HG03442 (cell line): ENCODE measurements at regions not wholly inside any gene's neighbourhood (a gene's known extent, or its start where the extent isn't known, plus 50 kb on each side); places are given as distances from the start of the nearest gene placed in this dataset.

Source experiments
- ATAC-seq: cut with Tn5 transposase; IDR thresholded peaks from one replicate; pipeline ENCODE4 v1.9.1; 2021; ENCODE audit warnings: mild to moderate bottlenecking, moderate library complexity; ENCODE audit not compliant: unreplicated experiment

GRCh38 chr11:32161293-32161692 lies 70.4 kb downstream of the RCN1 start:
- no peak for ATAC-seq

- ATAC-seq, result no peak
Measured at GRCh38 chr11:32162351-32162750, 71.5 kb downstream of the RCN1 start.

GRCh38 chr11:32162906-32163305 lies 72.0 kb downstream of the RCN1 start:
- no peak for ATAC-seq

- ATAC-seq, result no peak
Measured at GRCh38 chr11:32163557-32163956, 72.7 kb downstream of the RCN1 start.

GRCh38 chr11:32164836-32165235 lies 74.0 kb downstream of the RCN1 start:
- ATAC-seq, result no peak

GRCh38 chr11:32168924-32169323 lies 78.0 kb downstream of the RCN1 start:
- no peak for ATAC-seq

- ATAC-seq, result no peak
Measured at GRCh38 chr11:32171445-32171844, 80.6 kb downstream of the RCN1 start.

- no peak for ATAC-seq
Measured at GRCh38 chr11:32172041-32172847, 81.4 kb downstream of the RCN1 start.

GRCh38 chr11:32172848-32173834 lies 82.3 kb downstream of the RCN1 start:
- ATAC-seq, result peak; percentile 65

- ATAC-seq, result no peak
Measured at GRCh38 chr11:32173977-32174376, 83.1 kb downstream of the RCN1 start.

GRCh38 chr11:32176223-32176934 lies 85.5 kb downstream of the RCN1 start:
- ATAC-seq, result peak; percentile 74

GRCh38 chr11:32178692-32179091 lies 87.8 kb downstream of the RCN1 start:
- no peak for ATAC-seq

GRCh38 chr11:32183512-32183911 lies 92.6 kb downstream of the RCN1 start:
- ATAC-seq, result no peak

GRCh38 chr11:32184041-32184722 lies 93.3 kb downstream of the RCN1 start:
- peak; percentile 7 for ATAC-seq

GRCh38 chr11:32184723-32185376 lies 94.0 kb downstream of the RCN1 start:
- peak; percentile 71 for ATAC-seq

GRCh38 chr11:32186118-32186517 lies 95.2 kb downstream of the RCN1 start:
- ATAC-seq, result no peak

GRCh38 chr11:32187111-32187510 lies 96.2 kb downstream of the RCN1 start:
- ATAC-seq, result no peak

GRCh38 chr11:32188785-32189184 lies 97.9 kb downstream of the RCN1 start:
- no peak for ATAC-seq

- no peak for ATAC-seq
Measured at GRCh38 chr11:32196137-32196536, 105.3 kb downstream of the RCN1 start.

GRCh38 chr11:32198053-32198452 lies 107.2 kb downstream of the RCN1 start:
- no peak for ATAC-seq
